ENCODE measurements at regions not wholly inside any gene's neighbourhood (a gene's known extent, or its start where the extent isn't known, plus 50 kb on each side); places are given as distances from the start of the nearest gene placed in this dataset.

DNA sequence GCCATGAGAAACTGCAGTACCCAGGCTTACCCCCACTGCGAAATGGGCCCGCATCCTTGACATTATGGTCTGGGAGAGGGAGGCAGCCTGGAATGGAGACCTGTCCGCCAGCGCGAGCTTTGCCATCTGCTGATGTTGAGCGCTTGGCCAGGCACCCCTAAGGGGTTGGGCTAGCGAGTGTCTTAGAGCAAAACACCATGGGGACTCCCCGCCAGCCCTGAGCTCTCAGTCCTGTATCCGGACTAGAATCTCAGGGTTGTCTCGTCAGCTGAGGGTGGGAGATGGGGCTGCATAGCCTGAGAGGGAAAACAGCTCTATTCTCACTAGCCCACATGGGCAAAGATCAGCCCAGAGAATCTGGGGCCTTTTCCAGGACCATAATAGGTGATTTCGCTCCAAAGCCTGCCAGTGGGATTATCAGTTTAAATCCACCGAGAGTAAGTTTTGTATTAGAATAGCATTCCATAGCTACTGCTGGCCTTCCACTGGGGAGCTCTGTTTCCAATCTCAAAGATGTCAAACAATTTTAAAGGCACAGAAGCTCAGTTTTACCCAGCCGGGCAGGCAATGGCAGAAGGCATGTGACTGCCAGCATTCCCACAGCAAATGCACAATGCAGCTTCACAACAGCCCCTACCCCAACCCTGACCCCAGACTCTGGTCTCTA, 167.5 kb upstream of the TPM1 start:
- no peaks in the 10 kb centered on the region for H3K36me3 ChIP-seq (replicated peaks; ENCODE audit: insufficient read depth, low read length)
- DNase-seq: no peak
- no peaks in the 10 kb centered on the region for H3F3A ChIP-seq (ENCODE audit: insufficient read depth, low read length)
- H3K27ac ChIP-seq (ENCODE audit: low read length): no peak overlapping the region
- no peaks in the 10 kb centered on the region for H4K20me1 ChIP-seq (ENCODE audit: insufficient read depth, low read length)
- H3K4me3 ChIP-seq (ENCODE audit: low read length): no peak overlapping the region
- H3K4me2 ChIP-seq (ENCODE audit: low read depth, low read length): no peak overlapping the region
- no peak for TF ChIP-seq EZH2 (optimal IDR thresholded peaks at IDR 0.05; ENCODE audit: low read depth, low read length)
- no peak for TF ChIP-seq CTCF (IDR thresholded peaks at IDR 0.05; ENCODE audit: low read length)
- TF ChIP-seq EZH2phosphoT487 (IDR thresholded peaks at IDR 0.05; ENCODE audit: low read length): no peak
- H3K79me2 ChIP-seq (ENCODE audit: low read length): no peaks in the 10 kb centered on the region
- no peaks in the 10 kb centered on the region for H3K9me3 ChIP-seq (replicated peaks; ENCODE audit: insufficient read depth, low read length)
- H3K27me3 ChIP-seq (replicated peaks; ENCODE audit: insufficient read depth, low read length): no peaks in the 10 kb centered on the region
- H2AFZ ChIP-seq (ENCODE audit: low read length): no peak overlapping the region
- H3K4me1 ChIP-seq (ENCODE audit: low read length): no peaks in the 10 kb centered on the region
- H3K9me2 ChIP-seq (replicated peaks; ENCODE audit: insufficient read depth, low read length): no peaks in the 10 kb centered on the region
- H3K9ac ChIP-seq (ENCODE audit: low read length): no peak overlapping the region

DNA sequence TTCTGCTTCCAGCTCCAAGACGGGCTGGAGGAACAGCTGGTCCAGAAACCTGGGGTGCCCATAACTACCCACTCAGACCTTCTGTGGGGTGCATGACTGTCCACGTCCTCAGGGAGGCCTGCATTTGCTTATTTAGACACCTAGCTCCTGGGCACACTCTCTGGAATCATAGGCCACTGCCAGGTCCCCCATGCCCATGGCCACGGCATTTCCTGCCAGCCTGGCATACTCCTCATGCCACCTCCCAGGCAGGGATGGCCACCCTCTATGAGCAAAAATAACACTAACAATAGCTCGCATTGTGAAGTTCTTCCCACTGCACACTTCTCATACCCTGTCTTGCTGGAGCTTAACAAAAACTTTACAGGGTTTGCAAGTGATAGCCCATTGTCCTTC, 166.9 kb upstream of the TPM1 start:
- Histone ChIP-seq H3K4me1 (ENCODE audit: low read length) (no peaks in the 10 kb centered on the region), H2AFZ (ENCODE audit: low read length) (no peak overlapping the region), H4K20me1 (ENCODE audit: insufficient read depth, low read length) (no peaks in the 10 kb centered on the region), H3K36me3 (replicated peaks; ENCODE audit: insufficient read depth, low read length) (no peaks in the 10 kb centered on the region), H3K27me3 (replicated peaks; ENCODE audit: insufficient read depth, low read length) (no peaks in the 10 kb centered on the region), H3F3A (ENCODE audit: insufficient read depth, low read length) (no peaks in the 10 kb centered on the region), H3K79me2 (ENCODE audit: low read length) (no peaks in the 10 kb centered on the region), H3K4me3 (ENCODE audit: low read length) (no peak overlapping the region), H3K27ac (ENCODE audit: low read length) (no peak overlapping the region), H3K9me3 (replicated peaks; ENCODE audit: insufficient read depth, low read length) (no peaks in the 10 kb centered on the region), H3K9me2 (replicated peaks; ENCODE audit: insufficient read depth, low read length) (no peaks in the 10 kb centered on the region), H3K9ac (ENCODE audit: low read length) (no peak overlapping the region), H3K4me2 (ENCODE audit: low read depth, low read length) (no peak overlapping the region)
- TF ChIP-seq EZH2phosphoT487 (IDR thresholded peaks at IDR 0.05; ENCODE audit: low read length): no peak
- no peak for TF ChIP-seq EZH2 (optimal IDR thresholded peaks at IDR 0.05; ENCODE audit: low read depth, low read length)
- no peak for TF ChIP-seq CTCF (IDR thresholded peaks at IDR 0.05; ENCODE audit: low read length)
- no peak for DNase-seq

DNA sequence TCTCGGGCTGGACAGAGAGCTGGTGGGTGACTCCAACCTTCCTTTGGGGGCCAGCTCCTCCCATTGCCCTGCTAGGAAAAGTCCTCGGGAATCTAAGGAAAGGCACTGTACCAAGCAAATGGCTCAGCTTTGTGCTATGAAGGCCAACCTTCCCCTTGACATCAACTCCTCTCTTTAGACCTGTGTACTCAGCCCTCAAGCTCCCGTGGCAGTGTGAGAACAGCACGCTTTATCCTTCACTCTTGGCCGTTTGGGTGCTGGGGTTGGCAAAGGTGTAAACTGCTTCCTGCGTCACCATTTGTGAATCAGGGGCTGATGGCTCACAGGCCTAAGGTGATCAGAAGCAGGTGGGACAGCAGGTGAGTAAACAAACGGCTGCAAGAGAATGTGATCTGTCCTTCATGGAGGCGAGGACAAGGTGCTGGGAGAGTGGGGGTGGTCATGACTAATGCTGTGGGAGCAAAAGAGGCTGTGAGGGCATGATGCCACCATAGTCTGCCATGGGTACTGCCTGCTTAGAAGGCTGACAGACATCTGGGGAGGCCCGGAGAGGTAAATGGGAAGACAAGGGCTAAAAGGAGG, 165.2 kb upstream of the TPM1 start:
- Histone ChIP-seq H3F3A (ENCODE audit: insufficient read depth, low read length) (no peaks in the 10 kb centered on the region), H3K9ac (ENCODE audit: low read length) (no peak overlapping the region), H3K9me3 (replicated peaks; ENCODE audit: insufficient read depth, low read length) (no peaks in the 10 kb centered on the region), H3K36me3 (replicated peaks; ENCODE audit: insufficient read depth, low read length) (no peaks in the 10 kb centered on the region), H3K4me2 (ENCODE audit: low read depth, low read length) (no peak overlapping the region), H3K4me1 (ENCODE audit: low read length) (no peaks in the 10 kb centered on the region), H3K79me2 (ENCODE audit: low read length) (no peaks in the 10 kb centered on the region), H3K27me3 (replicated peaks; ENCODE audit: insufficient read depth, low read length) (no peaks in the 10 kb centered on the region), H3K27ac (ENCODE audit: low read length) (no peak overlapping the region), H2AFZ (ENCODE audit: low read length) (no peak overlapping the region), H3K4me3 (ENCODE audit: low read length) (no peak overlapping the region), H3K9me2 (replicated peaks; ENCODE audit: insufficient read depth, low read length) (no peaks in the 10 kb centered on the region), H4K20me1 (ENCODE audit: insufficient read depth, low read length) (no peaks in the 10 kb centered on the region)
- DNase-seq: no peak
- TF ChIP-seq EZH2phosphoT487 (IDR thresholded peaks at IDR 0.05; ENCODE audit: low read length) (no peak), CTCF (IDR thresholded peaks at IDR 0.05; ENCODE audit: low read length) (no peak), EZH2 (optimal IDR thresholded peaks at IDR 0.05; ENCODE audit: low read depth, low read length) (no peak)

All from MM.1S (cell line).